Mesendoderm (in vitro differentiated cells): ENCODE measurements at regions not wholly inside any gene's neighbourhood (a gene's known extent, or its start where the extent isn't known, plus 50 kb on each side); places are given as distances from the start of the nearest gene placed in this dataset.

ENCODE experiments used
- DNase-seq: peaks from one replicate; pipeline ENCODE4 v3.0.0; 2013
- H2AK5ac ChIP-seq: 2 replicates; pipeline ENCODE4 v1.6.1; 2013; ENCODE audit warnings: low read length, inconsistent platforms
- H2BK120ac ChIP-seq: 2 replicates; pipeline ENCODE4 v1.6.1; 2013; ENCODE audit warnings: low read depth, mild to moderate bottlenecking, low read length, moderate library complexity, mixed read lengths
- H2BK15ac ChIP-seq: replicated peaks from 2 replicates; pipeline ENCODE4 v1.6.1; 2013; ENCODE audit warnings: low read depth, mild to moderate bottlenecking, moderate library complexity
- H2BK5ac ChIP-seq: 2 replicates; pipeline ENCODE4 v1.6.1; 2013; ENCODE audit warnings: low read length, inconsistent platforms
- H3K18ac ChIP-seq: 2 replicates; pipeline ENCODE4 v1.6.1; 2013; ENCODE audit warnings: mild to moderate bottlenecking, low read length, mixed read lengths
- H3K23ac ChIP-seq: one replicate; pipeline ENCODE4 v1.6.1; 2013; ENCODE audit warnings: low read length
- H3K27ac ChIP-seq: 2 replicates; pipeline ENCODE4 v1.5.1; 2013; ENCODE audit warnings: low read depth, mild to moderate bottlenecking, inconsistent platforms, low read length, moderate library complexity
- H3K27me3 ChIP-seq: 2 replicates; pipeline ENCODE4 v1.6.1; 2013; ENCODE audit warnings: low read length, control low read depth, mild to moderate bottlenecking, inconsistent platforms; ENCODE audit not compliant: insufficient read depth, poor library complexity
- H3K36me3 ChIP-seq: 2 replicates; pipeline ENCODE4 v1.6.1; 2013; ENCODE audit warnings: low read length, inconsistent platforms; ENCODE audit not compliant: control insufficient read depth, insufficient read depth
- H3K4ac ChIP-seq: one replicate; pipeline ENCODE4 v1.6.1; 2013; ENCODE audit warnings: low read depth, mild to moderate bottlenecking, low read length, moderate library complexity
- H3K4me1 ChIP-seq: 2 replicates; pipeline ENCODE4 v1.6.1; 2013; ENCODE audit warnings: low read depth, low read length, inconsistent platforms; ENCODE audit not compliant: control insufficient read depth
- H3K4me2 ChIP-seq: 2 replicates; pipeline ENCODE4 v1.6.1; 2013; ENCODE audit warnings: low read length
- H3K4me3 ChIP-seq: 2 replicates; pipeline ENCODE4 v1.5.1; 2013; ENCODE audit warnings: mild to moderate bottlenecking, low read length
- H3K56ac ChIP-seq: one replicate; pipeline ENCODE4 v1.6.1; 2013; ENCODE audit warnings: low read length
- H3K79me1 ChIP-seq: 2 replicates; pipeline ENCODE4 v1.6.1; 2013; ENCODE audit warnings: low read length, inconsistent platforms
- H3K79me2 ChIP-seq: 2 replicates; pipeline ENCODE4 v1.6.1; 2013; ENCODE audit warnings: mild to moderate bottlenecking, low read length; ENCODE audit not compliant: control insufficient read depth, insufficient read depth
- H3K9ac ChIP-seq: 2 replicates; pipeline ENCODE4 v1.6.1; 2013; ENCODE audit warnings: low read length, inconsistent platforms
- H4K5ac ChIP-seq: one replicate; pipeline ENCODE4 v1.6.1; 2013; ENCODE audit warnings: low read length
- H4K8ac ChIP-seq: one replicate; pipeline ENCODE4 v1.6.1; 2013; ENCODE audit warnings: low read depth, mild to moderate bottlenecking, control low read depth, low read length, moderate library complexity
- WGBS: extraction: QIAGEN DNeasy Blood & Tissue Kit; methylation state at CpG from one replicate; pipeline ENCODE4 v1.1.7; 2013; ENCODE audit warnings: low lambda C conversion rate, missing lambda C conversion rate; ENCODE audit not compliant: insufficient coverage; ENCODE audit errors: extremely low coverage; 5-methylcytosine and 5-hydroxymethylcytosine counted together

DNA sequence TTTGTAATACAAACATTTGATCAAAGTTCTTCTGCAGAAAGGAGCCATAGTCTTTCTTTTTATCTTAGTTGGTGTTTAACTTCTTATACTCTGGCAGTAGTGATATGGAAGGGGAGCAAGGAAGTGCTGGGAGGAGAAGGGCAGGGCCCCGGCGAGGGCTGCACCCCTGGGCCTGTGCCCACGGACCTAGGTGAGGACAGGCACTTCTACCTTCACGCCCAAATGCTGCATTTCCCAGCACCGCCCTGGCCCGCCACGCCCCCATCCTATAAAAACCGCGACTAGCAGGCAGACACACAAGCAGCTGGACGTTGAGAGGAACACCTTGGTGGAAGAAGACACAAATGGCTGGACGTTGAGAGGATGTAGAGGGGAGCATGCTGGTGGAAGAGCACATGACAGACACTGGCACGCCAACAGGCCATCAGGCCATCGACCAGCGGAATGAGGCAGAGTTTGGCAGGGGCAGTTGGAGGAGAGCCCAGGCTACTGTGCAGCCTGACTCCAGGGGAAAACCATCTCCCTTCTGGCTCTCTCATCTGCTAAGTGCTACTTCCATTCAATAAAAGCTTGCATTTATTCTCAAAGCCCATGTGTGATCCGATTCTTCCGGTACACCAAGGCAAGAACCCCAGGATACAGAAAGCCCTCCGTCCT, 81.5 kb upstream of the C9orf72 start:
- Histone ChIP-seq H2AK5ac (no peak overlapping the region), H4K8ac (no peak overlapping the region), H3K4me1 (no peaks in the 10 kb centered on the region), H2BK15ac (no peak overlapping the region), H3K27ac (no peak overlapping the region), H3K4me2 (no peak overlapping the region), H3K27me3 (no peaks in the 10 kb centered on the region), H3K56ac (no peak overlapping the region), H3K4me3 (no peak overlapping the region), H3K9ac (no peak overlapping the region), H3K18ac (no peak overlapping the region), H2BK5ac (no peak overlapping the region), H2BK120ac (no peak overlapping the region), H3K23ac (no peak overlapping the region), H4K5ac (no peak overlapping the region), H3K79me1 (no peaks in the 10 kb centered on the region), H3K4ac (no peak overlapping the region), H3K36me3 (no peaks in the 10 kb centered on the region), H3K79me2 (no peaks in the 10 kb centered on the region)
- no peak for DNase-seq
- no CpG with 5 or more reads among the region's 17 CpGs for WGBS

DNA sequence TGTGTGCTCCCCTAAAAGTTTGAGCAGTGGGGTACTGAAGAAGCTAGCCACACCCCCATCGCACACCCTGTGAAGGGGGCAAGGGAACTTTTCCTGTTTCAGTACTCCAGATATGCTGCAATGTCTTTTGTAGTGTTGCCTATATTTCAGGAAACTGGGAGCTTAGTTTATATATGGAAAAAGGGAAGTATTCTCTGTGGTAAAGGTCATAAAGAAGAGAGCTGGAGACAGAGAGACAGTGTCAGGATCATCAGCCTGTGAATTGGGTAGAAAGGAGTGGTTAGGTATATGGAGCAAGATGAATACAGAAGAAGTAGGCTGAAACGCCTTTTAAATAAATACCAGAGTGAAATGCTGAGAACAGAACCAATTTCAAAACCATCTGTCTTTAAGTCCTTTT, 82.2 kb upstream of the C9orf72 start:
- H3K4me2 ChIP-seq, result no peak overlapping the region
- H2AK5ac ChIP-seq, result no peak overlapping the region
- no peaks in the 10 kb centered on the region for H3K79me1 ChIP-seq
- H3K18ac ChIP-seq, result no peak overlapping the region
- no peak for DNase-seq
- no peak overlapping the region for H3K4me3 ChIP-seq
- no peak overlapping the region for H3K23ac ChIP-seq
- no CpG with 5 or more reads among the region's 2 CpGs for WGBS
- H2BK5ac ChIP-seq, result no peak overlapping the region
- no peak overlapping the region for H4K8ac ChIP-seq
- no peaks in the 10 kb centered on the region for H3K27me3 ChIP-seq
- no peak overlapping the region for H2BK120ac ChIP-seq
- no peak overlapping the region for H3K9ac ChIP-seq
- no peaks in the 10 kb centered on the region for H3K36me3 ChIP-seq
- H4K5ac ChIP-seq, result no peak overlapping the region
- no peaks in the 10 kb centered on the region for H3K79me2 ChIP-seq
- H3K4ac ChIP-seq, result no peak overlapping the region
- no peak overlapping the region for H3K27ac ChIP-seq
- no peak overlapping the region for H3K56ac ChIP-seq
- no peak overlapping the region for H2BK15ac ChIP-seq
- H3K4me1 ChIP-seq, result no peaks in the 10 kb centered on the region

DNA sequence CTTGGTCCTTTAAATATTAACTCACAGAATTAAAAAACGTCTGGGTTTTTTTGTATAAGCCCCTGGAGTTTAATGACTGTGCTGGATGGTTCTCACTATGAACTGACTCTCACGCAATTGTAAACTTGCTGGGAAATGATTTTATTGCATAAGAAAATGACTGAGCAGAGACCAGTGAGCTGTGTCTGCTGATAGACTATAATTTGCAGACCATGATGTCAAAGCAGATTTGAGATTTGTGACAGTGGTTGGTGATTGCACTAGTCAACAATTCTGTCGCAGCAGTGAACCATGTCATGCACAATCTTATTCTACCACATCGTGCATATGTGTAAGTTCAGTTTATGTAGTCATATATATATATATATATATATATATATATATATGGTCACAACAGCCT, 85.7 kb upstream of the C9orf72 start:
- WGBS, result no CpG with 5 or more reads among the region's 4 CpGs
- H3K79me2 ChIP-seq, result no peaks in the 10 kb centered on the region
- H3K27me3 ChIP-seq, result no peaks in the 10 kb centered on the region
- H4K8ac ChIP-seq, result no peak overlapping the region
- no peak overlapping the region for H3K4me2 ChIP-seq
- no peak overlapping the region for H2AK5ac ChIP-seq
- no peak overlapping the region for H3K56ac ChIP-seq
- H4K5ac ChIP-seq, result no peak overlapping the region
- no peak overlapping the region for H3K4ac ChIP-seq
- H2BK15ac ChIP-seq, result no peak overlapping the region
- H3K4me1 ChIP-seq, result peaks cover under 1% of the 10 kb centered on the region
- no peak overlapping the region for H2BK5ac ChIP-seq
- no peak overlapping the region for H3K18ac ChIP-seq
- H2BK120ac ChIP-seq, result no peak overlapping the region
- DNase-seq, result no peak
- H3K23ac ChIP-seq, result no peak overlapping the region
- H3K4me3 ChIP-seq, result no peak overlapping the region
- H3K36me3 ChIP-seq, result no peaks in the 10 kb centered on the region
- H3K9ac ChIP-seq, result no peak overlapping the region
- no peak overlapping the region for H3K27ac ChIP-seq
- no peaks in the 10 kb centered on the region for H3K79me1 ChIP-seq

DNA sequence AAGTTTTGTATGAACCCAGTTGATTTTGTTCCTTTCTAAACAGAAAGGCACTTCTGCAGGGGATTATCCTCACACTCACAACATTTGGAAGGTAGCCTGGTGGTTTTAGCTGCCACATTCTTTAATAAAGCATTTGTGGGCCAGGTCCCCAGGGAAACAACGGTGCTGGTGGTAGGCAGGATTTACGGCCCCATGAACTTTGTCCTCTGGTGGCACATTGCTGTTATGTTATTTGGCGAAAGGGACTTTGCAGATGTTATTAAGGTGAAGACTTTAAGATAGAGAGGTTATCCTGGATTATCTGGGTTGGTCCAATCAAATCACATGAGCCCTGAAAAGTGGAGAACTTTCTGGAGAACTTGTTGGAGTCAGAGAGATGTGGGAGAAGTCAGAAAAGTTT, 86.3 kb upstream of the C9orf72 start:
- Histone ChIP-seq H3K9ac (no peak overlapping the region), H4K5ac (no peak overlapping the region), H3K79me2 (no peaks in the 10 kb centered on the region), H3K4ac (no peak overlapping the region), H3K4me3 (no peak overlapping the region), H3K36me3 (no peaks in the 10 kb centered on the region), H3K56ac (no peak overlapping the region), H3K4me1 (peaks cover 2% of the 10 kb centered on the region), H3K27me3 (no peaks in the 10 kb centered on the region), H3K23ac (no peak overlapping the region), H2BK5ac (no peak overlapping the region), H3K4me2 (no peak overlapping the region), H2AK5ac (no peak overlapping the region), H2BK15ac (no peak overlapping the region), H3K27ac (no peak overlapping the region), H4K8ac (no peak overlapping the region), H3K79me1 (no peaks in the 10 kb centered on the region), H3K18ac (no peak overlapping the region), H2BK120ac (no peak overlapping the region)
- DNase-seq, result no peak
- no CpG with 5 or more reads among the region's 3 CpGs for WGBS

DNA sequence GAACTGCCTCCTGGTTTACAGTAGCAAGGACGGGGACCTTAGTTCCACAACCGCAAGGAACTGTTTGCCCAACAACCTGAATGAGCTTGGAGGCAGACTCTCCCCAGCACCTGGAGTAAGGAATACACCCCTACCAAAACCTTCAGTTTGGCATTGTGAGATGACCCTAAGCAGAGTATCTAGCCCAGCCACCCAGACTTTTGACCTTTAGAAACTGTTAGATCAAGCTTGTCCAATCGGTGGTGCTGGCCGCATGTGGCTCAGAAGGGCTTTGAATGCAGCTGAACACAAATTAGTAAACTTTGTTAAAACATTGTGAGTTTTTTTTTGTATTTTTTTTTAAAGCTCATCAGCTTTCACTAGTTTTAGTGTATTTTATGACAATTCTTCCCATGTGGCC, 86.9 kb upstream of the C9orf72 start:
- no peak overlapping the region for H2BK120ac ChIP-seq
- H2BK15ac ChIP-seq, result no peak overlapping the region
- no peaks in the 10 kb centered on the region for H3K36me3 ChIP-seq
- no peak overlapping the region for H3K27ac ChIP-seq
- H3K23ac ChIP-seq, result no peak overlapping the region
- no peak overlapping the region for H3K56ac ChIP-seq
- H4K8ac ChIP-seq, result no peak overlapping the region
- H3K4me2 ChIP-seq, result no peak overlapping the region
- H2BK5ac ChIP-seq, result no peak overlapping the region
- H3K79me1 ChIP-seq, result no peaks in the 10 kb centered on the region
- H3K4me3 ChIP-seq, result no peak overlapping the region
- no peaks in the 10 kb centered on the region for H3K27me3 ChIP-seq
- no peak for DNase-seq
- no peak overlapping the region for H3K18ac ChIP-seq
- H3K4ac ChIP-seq, result no peak overlapping the region
- no peaks in the 10 kb centered on the region for H3K79me2 ChIP-seq
- H3K9ac ChIP-seq, result no peak overlapping the region
- no CpG with 5 or more reads among the region's 4 CpGs for WGBS
- no peak overlapping the region for H2AK5ac ChIP-seq
- H3K4me1 ChIP-seq, result peaks cover 2% of the 10 kb centered on the region
- H4K5ac ChIP-seq, result no peak overlapping the region

DNA sequence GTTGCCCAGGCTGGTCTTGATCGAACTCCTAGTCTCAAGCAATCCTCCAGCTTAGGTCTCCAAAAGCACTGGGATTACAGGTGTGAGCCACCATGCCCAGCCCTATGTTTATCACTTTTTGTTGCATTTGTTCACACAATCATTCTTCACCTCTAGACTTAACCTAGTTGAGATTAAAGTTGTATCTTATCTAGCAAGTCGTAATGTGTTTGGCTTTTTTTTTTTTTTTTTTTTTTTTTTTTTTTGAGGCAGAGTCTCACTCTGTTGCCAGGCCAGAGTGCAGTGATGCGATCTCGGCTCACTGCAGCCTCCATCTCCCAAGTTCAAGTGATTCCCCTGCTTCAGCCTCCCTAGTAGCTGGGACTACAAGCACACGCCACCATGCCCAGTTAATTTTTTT, 90.2 kb upstream of the C9orf72 start:
- Histone ChIP-seq H3K79me2 (no peaks in the 10 kb centered on the region), H3K23ac (no peak overlapping the region), H3K27me3 (no peaks in the 10 kb centered on the region), H4K8ac (no peak overlapping the region), H3K9ac (no peak overlapping the region), H2BK5ac (no peak overlapping the region), H3K4ac (no peak overlapping the region), H3K4me3 (no peak overlapping the region), H4K5ac (no peak overlapping the region), H3K18ac (no peak overlapping the region), H3K56ac (no peak overlapping the region), H3K36me3 (no peaks in the 10 kb centered on the region), H2BK15ac (no peak overlapping the region), H2BK120ac (no peak overlapping the region), H2AK5ac (no peak overlapping the region), H3K4me2 (no peak overlapping the region), H3K4me1 (peaks cover 2% of the 10 kb centered on the region), H3K79me1 (no peaks in the 10 kb centered on the region), H3K27ac (no peak overlapping the region)
- DNase-seq, result peak; percentile 48
- no CpG with 5 or more reads among the region's 5 CpGs for WGBS
